Liver (tissue), 8 donors: ENCODE measurements at regions not wholly inside any gene's neighbourhood (a gene's known extent, or its start where the extent isn't known, plus 50 kb on each side); places are given as distances from the start of the nearest gene placed in this dataset.

Source experiments
- DNase-seq: peaks from one replicate; pipeline ENCODE4 v3.0.0-alpha.2; 2017; ENCODE audit warnings: low spot score
- H3K27ac ChIP-seq, 2 donors: one replicate each; pipeline ENCODE4 v1.7.0; 2013; ENCODE audit warnings: inconsistent platforms in 2 of 2, low read length in 2 of 2, control low read depth in 1 of 2, low read depth in 1 of 2, mild to moderate bottlenecking in 1 of 2
- H3K27me3 ChIP-seq, 4 donors: one replicate each; pipeline versions ENCODE4 v1.6.1 to v1.7.0; 2013; ENCODE audit warnings: low read length in 3 of 4, inconsistent platforms in 1 of 4, mild to moderate bottlenecking in 1 of 4, moderate library complexity in 1 of 4; ENCODE audit not compliant: control insufficient read depth in 4 of 4, insufficient read depth in 4 of 4
- H3K36me3 ChIP-seq, 4 donors: one replicate each; pipeline versions ENCODE4 v1.6.1 to v1.7.0; 2013; ENCODE audit warnings: low read length in 3 of 4, mild to moderate bottlenecking in 3 of 4, low read depth in 1 of 4, moderate library complexity in 1 of 4; ENCODE audit not compliant: control insufficient read depth in 4 of 4, insufficient read depth in 3 of 4
- H3K4me1 ChIP-seq, 4 donors: one replicate each; pipeline versions ENCODE4 v1.6.1 to v1.7.0; 2013; ENCODE audit warnings: low read length in 3 of 4, mild to moderate bottlenecking in 3 of 4, moderate library complexity in 1 of 4; ENCODE audit not compliant: control insufficient read depth in 4 of 4, insufficient read depth in 4 of 4
- H3K4me3 ChIP-seq, 3 donors: one replicate each; pipeline versions ENCODE4 v1.6.1 to v1.7.0; 2013; ENCODE audit warnings: low read length in 3 of 3, control low read depth in 1 of 3, low read depth in 1 of 3, mild to moderate bottlenecking in 1 of 3
- H3K9ac ChIP-seq, 2 donors: one replicate each; pipeline ENCODE4 v1.7.0; 2013; ENCODE audit warnings: low read length in 2 of 2, mild to moderate bottlenecking in 2 of 2, moderate library complexity in 2 of 2, control low read depth in 1 of 2, low read depth in 1 of 2
- H3K9me3 ChIP-seq, 4 donors: one replicate each; pipeline versions ENCODE4 v1.6.1 to v1.7.0; 2013; ENCODE audit warnings: low read length in 3 of 4; ENCODE audit not compliant: control insufficient read depth in 4 of 4
- CTCF ChIP-seq: fragments of 150-350 bp; IDR thresholded peaks from 2 replicates; pipeline ENCODE4 v1.5.1; 2017; ENCODE audit warnings: improper control_type of control experiment, low read depth, low read length; ENCODE audit not compliant: missing input control
- EGR1 ChIP-seq, 2 donors: IDR thresholded peaks; 2 replicates each; pipeline ENCODE4 v1.6.1; 2016 to 2018; ENCODE audit warnings: antibody characterized with exemption in 2 of 2, low read depth in 2 of 2
- FOXA1 ChIP-seq: IDR thresholded peaks from 2 replicates; pipeline ENCODE4 v1.6.1; 2016; ENCODE audit warnings: antibody characterized with exemption
- FOXA2 ChIP-seq: IDR thresholded peaks from 2 replicates; pipeline ENCODE4 v1.6.1; 2016; ENCODE audit warnings: antibody characterized with exemption
- GABPA ChIP-seq, 2 donors: IDR thresholded peaks in 1 of 2; conservative IDR thresholded peaks in 1 of 2; 2 replicates each; pipeline ENCODE4 v1.6.1; 2016; ENCODE audit warnings: antibody characterized with exemption in 2 of 2, mild to moderate bottlenecking in 1 of 2, moderate library complexity in 1 of 2
- HNF4A ChIP-seq, 2 donors: conservative IDR thresholded peaks; 2 replicates each; pipeline ENCODE4 v1.6.1; 2016; ENCODE audit warnings: antibody characterized with exemption in 2 of 2, mild to moderate bottlenecking in 2 of 2
- HNF4G ChIP-seq: IDR thresholded peaks from 2 replicates; pipeline ENCODE4 v1.6.1; 2016; ENCODE audit warnings: antibody characterized with exemption
- JUND ChIP-seq, 2 donors: IDR thresholded peaks; 2 replicates each; pipeline ENCODE4 v1.6.1; 2016; ENCODE audit warnings: antibody characterized with exemption in 2 of 2
- NR2F2 ChIP-seq: IDR thresholded peaks from 2 replicates; pipeline ENCODE4 v1.6.1; 2016; ENCODE audit warnings: antibody characterized with exemption
- RAD21 ChIP-seq, 2 donors: IDR thresholded peaks; 2 replicates each; pipeline ENCODE4 v1.6.1; 2016; ENCODE audit warnings: antibody characterized with exemption in 2 of 2, mild to moderate bottlenecking in 2 of 2
- RXRA ChIP-seq, 2 donors: IDR thresholded peaks; 2 replicates each; pipeline ENCODE4 v1.6.1; 2017 to 2018; ENCODE audit warnings: antibody characterized with exemption in 2 of 2, mild to moderate bottlenecking in 1 of 2
- SP1 ChIP-seq: IDR thresholded peaks from 2 replicates; pipeline ENCODE4 v1.6.1; 2018; ENCODE audit warnings: antibody characterized with exemption, mild to moderate bottlenecking
- TAF1 ChIP-seq: conservative IDR thresholded peaks from 2 replicates; pipeline ENCODE4 v1.6.1; 2016; ENCODE audit warnings: antibody characterized with exemption, mild to moderate bottlenecking
- YY1 ChIP-seq: IDR thresholded peaks from 2 replicates; pipeline ENCODE4 v1.6.1; 2016; ENCODE audit warnings: antibody characterized with exemption, mild to moderate bottlenecking
- WGBS: extraction: QIAGEN DNeasy Blood & Tissue Kit; methylation state at CpG from one replicate; pipeline ENCODE4 v1.1.7; 2013; 5-methylcytosine and 5-hydroxymethylcytosine counted together
- TF ChIP-seq, protein P1 (sequence below): IDR thresholded peaks from 2 replicates; pipeline ENCODE4 v1.6.1; 2016; ENCODE audit warnings: antibody characterized with exemption, mild to moderate bottlenecking
- TF ChIP-seq, protein P2 (sequence below): IDR thresholded peaks from 2 replicates; pipeline ENCODE4 v1.6.1; 2016; ENCODE audit warnings: antibody characterized with exemption
- TF ChIP-seq, protein P3 (sequence below): IDR thresholded peaks from 2 replicates; pipeline ENCODE4 v1.6.1; 2016; ENCODE audit warnings: antibody characterized with exemption
- donor health status: healthy.
- donor health status: healthy.
- donor health status: healthy.
- donor health status: healthy.
- donor health status: healthy.

- TF ChIP-seq HNF4G (no peak), YY1 (no peak), FOXA1 (no peak), TAF1 (no peak), SP1 (no peak), NR2F2 (no peak), JUND (IDR thresholded peaks at IDR 0.05) (no peak), RAD21 (IDR thresholded peaks at IDR 0.05) (no peak), FOXA2 (no peak), RXRA (IDR thresholded peaks at IDR 0.05) (no peak), EGR1 (IDR thresholded peaks at IDR 0.05; ENCODE audit: low read depth in 2 of 2) (no peak), GABPA (IDR thresholded peaks at IDR 0.05 in 1 of 2, conservative IDR thresholded peaks at IDR 0.05 in 1 of 2) (no peak), HNF4A (conservative IDR thresholded peaks at IDR 0.05) (no peak), CTCF (no peak)
- TF ChIP-seq, protein P1, sequence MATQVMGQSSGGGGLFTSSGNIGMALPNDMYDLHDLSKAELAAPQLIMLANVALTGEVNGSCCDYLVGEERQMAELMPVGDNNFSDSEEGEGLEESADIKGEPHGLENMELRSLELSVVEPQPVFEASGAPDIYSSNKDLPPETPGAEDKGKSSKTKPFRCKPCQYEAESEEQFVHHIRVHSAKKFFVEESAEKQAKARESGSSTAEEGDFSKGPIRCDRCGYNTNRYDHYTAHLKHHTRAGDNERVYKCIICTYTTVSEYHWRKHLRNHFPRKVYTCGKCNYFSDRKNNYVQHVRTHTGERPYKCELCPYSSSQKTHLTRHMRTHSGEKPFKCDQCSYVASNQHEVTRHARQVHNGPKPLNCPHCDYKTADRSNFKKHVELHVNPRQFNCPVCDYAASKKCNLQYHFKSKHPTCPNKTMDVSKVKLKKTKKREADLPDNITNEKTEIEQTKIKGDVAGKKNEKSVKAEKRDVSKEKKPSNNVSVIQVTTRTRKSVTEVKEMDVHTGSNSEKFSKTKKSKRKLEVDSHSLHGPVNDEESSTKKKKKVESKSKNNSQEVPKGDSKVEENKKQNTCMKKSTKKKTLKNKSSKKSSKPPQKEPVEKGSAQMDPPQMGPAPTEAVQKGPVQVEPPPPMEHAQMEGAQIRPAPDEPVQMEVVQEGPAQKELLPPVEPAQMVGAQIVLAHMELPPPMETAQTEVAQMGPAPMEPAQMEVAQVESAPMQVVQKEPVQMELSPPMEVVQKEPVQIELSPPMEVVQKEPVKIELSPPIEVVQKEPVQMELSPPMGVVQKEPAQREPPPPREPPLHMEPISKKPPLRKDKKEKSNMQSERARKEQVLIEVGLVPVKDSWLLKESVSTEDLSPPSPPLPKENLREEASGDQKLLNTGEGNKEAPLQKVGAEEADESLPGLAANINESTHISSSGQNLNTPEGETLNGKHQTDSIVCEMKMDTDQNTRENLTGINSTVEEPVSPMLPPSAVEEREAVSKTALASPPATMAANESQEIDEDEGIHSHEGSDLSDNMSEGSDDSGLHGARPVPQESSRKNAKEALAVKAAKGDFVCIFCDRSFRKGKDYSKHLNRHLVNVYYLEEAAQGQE: no peak
- TF ChIP-seq, protein P2, sequence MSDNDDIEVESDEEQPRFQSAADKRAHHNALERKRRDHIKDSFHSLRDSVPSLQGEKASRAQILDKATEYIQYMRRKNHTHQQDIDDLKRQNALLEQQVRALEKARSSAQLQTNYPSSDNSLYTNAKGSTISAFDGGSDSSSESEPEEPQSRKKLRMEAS: no peak
- TF ChIP-seq, protein P3, sequence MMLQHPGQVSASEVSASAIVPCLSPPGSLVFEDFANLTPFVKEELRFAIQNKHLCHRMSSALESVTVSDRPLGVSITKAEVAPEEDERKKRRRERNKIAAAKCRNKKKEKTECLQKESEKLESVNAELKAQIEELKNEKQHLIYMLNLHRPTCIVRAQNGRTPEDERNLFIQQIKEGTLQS: no peak
- no peak for DNase-seq
- no peak overlapping the region for H3K4me3 ChIP-seq
- no peak overlapping the region for H3K27ac ChIP-seq
- no peaks in the 10 kb centered on the region for H3K36me3 ChIP-seq
- no peaks in the 10 kb centered on the region for H3K4me1 ChIP-seq
- H3K27me3 ChIP-seq: no peaks in the 10 kb centered on the region
- no peaks in the 10 kb centered on the region for H3K9me3 ChIP-seq
- 89% methylated on average over 16 of the region's 16 CpGs for WGBS
- no peak overlapping the region for H3K9ac ChIP-seq
Observed at GRCh38 chr11:121766166-121766565, 313.4 kb upstream of the SORL1-AS1 start.

DNA sequence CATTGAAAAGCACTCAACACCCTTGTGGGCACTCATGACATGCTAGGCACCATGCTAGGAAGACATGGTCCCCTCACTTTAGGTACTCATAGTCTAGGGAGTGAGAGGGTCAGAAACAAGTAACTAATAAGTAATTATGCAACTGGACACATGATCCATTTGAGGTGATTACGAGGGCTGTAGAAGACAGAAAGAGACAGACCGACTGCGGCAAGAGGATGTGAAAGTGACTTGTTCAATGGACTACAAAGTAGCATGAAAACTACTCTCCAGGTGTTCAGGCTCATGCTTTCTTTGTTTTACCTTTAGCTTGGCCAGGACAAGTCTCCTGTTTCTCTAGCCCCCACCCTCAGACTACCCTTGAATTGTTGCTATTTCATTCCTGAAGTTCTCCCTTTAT lies 310.8 kb upstream of the SORL1-AS1 start:
- H3K9ac ChIP-seq: no peak overlapping the region
- no peaks in the 10 kb centered on the region for H3K9me3 ChIP-seq
- 90% methylated on average over 3 of the region's 3 CpGs for WGBS
- H3K27ac ChIP-seq: no peak overlapping the region
- no peaks in the 10 kb centered on the region for H3K27me3 ChIP-seq
- H3K4me3 ChIP-seq: no peak overlapping the region
- DNase-seq: no peak
- no peak for TF ChIP-seq HNF4G
- TF ChIP-seq HNF4A (conservative IDR thresholded peaks at IDR 0.05): no peak
- TF ChIP-seq CTCF: no peak
- TF ChIP-seq SP1: no peak
- no peak for TF ChIP-seq RAD21 (IDR thresholded peaks at IDR 0.05)
- TF ChIP-seq, protein P2: no peak
- H3K36me3 ChIP-seq: no peaks in the 10 kb centered on the region
- H3K4me1 ChIP-seq: no peaks in the 10 kb centered on the region
